ENCODE measurements at regions not wholly inside any gene's neighbourhood (a gene's known extent, or its start where the extent isn't known, plus 50 kb on each side); places are given as distances from the start of the nearest gene placed in this dataset.

DNA sequence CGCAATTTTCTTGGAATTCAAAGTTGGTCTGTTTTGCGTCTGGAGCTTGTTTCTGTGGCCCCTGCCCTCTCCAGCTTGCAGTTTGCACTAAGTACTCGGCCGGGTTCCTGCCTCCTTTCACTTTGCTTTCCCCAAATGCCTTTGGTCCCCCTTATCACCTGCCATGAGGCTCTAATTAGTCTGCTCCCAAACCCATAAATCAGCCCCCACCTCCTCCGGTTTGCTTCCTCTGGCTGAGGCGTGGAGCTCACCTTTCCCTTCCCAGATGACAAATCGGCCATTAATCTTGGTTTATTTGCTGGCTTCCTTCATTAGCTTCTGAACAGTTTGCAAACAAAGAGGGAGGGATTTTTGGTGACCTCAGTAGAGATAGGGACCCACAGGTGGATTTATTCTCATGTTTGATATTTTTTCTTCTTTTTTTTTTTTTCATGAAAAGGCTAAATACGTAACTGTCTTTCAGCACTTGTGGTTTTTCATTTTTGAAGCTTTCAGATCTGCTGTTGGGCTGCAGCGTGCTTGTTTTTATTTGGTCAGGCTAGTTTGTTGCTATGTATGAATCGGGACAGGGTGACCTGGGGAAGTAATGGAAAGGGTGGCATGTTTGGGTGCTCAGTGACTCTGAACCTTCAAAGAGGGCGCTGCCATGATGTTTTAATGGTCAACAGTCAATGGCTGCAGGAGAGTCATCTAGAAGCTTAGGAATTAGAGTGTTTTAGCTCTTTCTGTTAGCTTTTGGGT is 121.7 kb upstream of the JAG1 start (continued):
- TF ChIP-seq, protein P1, sequence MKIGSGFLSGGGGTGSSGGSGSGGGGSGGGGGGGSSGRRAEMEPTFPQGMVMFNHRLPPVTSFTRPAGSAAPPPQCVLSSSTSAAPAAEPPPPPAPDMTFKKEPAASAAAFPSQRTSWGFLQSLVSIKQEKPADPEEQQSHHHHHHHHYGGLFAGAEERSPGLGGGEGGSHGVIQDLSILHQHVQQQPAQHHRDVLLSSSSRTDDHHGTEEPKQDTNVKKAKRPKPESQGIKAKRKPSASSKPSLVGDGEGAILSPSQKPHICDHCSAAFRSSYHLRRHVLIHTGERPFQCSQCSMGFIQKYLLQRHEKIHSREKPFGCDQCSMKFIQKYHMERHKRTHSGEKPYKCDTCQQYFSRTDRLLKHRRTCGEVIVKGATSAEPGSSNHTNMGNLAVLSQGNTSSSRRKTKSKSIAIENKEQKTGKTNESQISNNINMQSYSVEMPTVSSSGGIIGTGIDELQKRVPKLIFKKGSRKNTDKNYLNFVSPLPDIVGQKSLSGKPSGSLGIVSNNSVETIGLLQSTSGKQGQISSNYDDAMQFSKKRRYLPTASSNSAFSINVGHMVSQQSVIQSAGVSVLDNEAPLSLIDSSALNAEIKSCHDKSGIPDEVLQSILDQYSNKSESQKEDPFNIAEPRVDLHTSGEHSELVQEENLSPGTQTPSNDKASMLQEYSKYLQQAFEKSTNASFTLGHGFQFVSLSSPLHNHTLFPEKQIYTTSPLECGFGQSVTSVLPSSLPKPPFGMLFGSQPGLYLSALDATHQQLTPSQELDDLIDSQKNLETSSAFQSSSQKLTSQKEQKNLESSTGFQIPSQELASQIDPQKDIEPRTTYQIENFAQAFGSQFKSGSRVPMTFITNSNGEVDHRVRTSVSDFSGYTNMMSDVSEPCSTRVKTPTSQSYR (CRISPR knock-in tag; IDR thresholded peaks at IDR 0.05), result no peak
- no peak for TF ChIP-seq ZNF121 (CRISPR knock-in tag; IDR thresholded peaks at IDR 0.05)
- no peak for TF ChIP-seq NR1H2 (CRISPR knock-in tag; IDR thresholded peaks at IDR 0.05)
- TF ChIP-seq, protein P2, sequence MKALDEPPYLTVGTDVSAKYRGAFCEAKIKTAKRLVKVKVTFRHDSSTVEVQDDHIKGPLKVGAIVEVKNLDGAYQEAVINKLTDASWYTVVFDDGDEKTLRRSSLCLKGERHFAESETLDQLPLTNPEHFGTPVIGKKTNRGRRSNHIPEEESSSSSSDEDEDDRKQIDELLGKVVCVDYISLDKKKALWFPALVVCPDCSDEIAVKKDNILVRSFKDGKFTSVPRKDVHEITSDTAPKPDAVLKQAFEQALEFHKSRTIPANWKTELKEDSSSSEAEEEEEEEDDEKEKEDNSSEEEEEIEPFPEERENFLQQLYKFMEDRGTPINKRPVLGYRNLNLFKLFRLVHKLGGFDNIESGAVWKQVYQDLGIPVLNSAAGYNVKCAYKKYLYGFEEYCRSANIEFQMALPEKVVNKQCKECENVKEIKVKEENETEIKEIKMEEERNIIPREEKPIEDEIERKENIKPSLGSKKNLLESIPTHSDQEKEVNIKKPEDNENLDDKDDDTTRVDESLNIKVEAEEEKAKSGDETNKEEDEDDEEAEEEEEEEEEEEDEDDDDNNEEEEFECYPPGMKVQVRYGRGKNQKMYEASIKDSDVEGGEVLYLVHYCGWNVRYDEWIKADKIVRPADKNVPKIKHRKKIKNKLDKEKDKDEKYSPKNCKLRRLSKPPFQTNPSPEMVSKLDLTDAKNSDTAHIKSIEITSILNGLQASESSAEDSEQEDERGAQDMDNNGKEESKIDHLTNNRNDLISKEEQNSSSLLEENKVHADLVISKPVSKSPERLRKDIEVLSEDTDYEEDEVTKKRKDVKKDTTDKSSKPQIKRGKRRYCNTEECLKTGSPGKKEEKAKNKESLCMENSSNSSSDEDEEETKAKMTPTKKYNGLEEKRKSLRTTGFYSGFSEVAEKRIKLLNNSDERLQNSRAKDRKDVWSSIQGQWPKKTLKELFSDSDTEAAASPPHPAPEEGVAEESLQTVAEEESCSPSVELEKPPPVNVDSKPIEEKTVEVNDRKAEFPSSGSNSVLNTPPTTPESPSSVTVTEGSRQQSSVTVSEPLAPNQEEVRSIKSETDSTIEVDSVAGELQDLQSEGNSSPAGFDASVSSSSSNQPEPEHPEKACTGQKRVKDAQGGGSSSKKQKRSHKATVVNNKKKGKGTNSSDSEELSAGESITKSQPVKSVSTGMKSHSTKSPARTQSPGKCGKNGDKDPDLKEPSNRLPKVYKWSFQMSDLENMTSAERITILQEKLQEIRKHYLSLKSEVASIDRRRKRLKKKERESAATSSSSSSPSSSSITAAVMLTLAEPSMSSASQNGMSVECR (CRISPR knock-in tag; IDR thresholded peaks at IDR 0.05; ENCODE audit: borderline replicate concordance), result no peak
- TF ChIP-seq GRHL2 (CRISPR knock-in tag; IDR thresholded peaks at IDR 0.05; ENCODE audit: insufficient replicate concordance, severe bottlenecking), result no peak
- TF ChIP-seq ESRRA (CRISPR knock-in tag; IDR thresholded peaks at IDR 0.05; ENCODE audit: borderline replicate concordance), result no peak
- TF ChIP-seq ZNF263 (CRISPR knock-in tag; IDR thresholded peaks at IDR 0.05; ENCODE audit: low read depth), result no peak
- TF ChIP-seq KAT7 (CRISPR knock-in tag; IDR thresholded peaks at IDR 0.05; ENCODE audit: borderline replicate concordance), result no peak
- TF ChIP-seq TP53 (CRISPR knock-in tag; IDR thresholded peaks at IDR 0.05), result no peak
- no peak for TF ChIP-seq ZBTB21 (CRISPR knock-in tag; IDR thresholded peaks at IDR 0.05; ENCODE audit: borderline replicate concordance)

- Mint-ChIP-seq H3K4me3 (no peak overlapping the region), H3K27ac (no peak overlapping the region), H3K36me3 (peaks cover 4% of the 10 kb centered on the region; the same call in 1 of the 2 replicates), H3K4me1 (peaks cover 20% of the 10 kb centered on the region), H3K9me3 (peaks cover 18% of the 10 kb centered on the region), H3K27me3 (ENCODE audit: low read depth) (no peaks in the 10 kb centered on the region)
- DNase-seq (ENCODE audit: low spot score) (no peak), ATAC-seq (no peak)
- ChIA-PET CTCF (no interaction called here), POLR2A (no interaction called here)
- TF ChIP-seq FOXP4 (CRISPR knock-in tag; IDR thresholded peaks at IDR 0.05) (no peak), CBFB (CRISPR knock-in tag; IDR thresholded peaks at IDR 0.05; ENCODE audit: low read depth) (no peak), TP53 (CRISPR knock-in tag; IDR thresholded peaks at IDR 0.05) (no peak), CREB1 (CRISPR knock-in tag; IDR thresholded peaks at IDR 0.05) (no peak), GRHL2 (CRISPR knock-in tag; IDR thresholded peaks at IDR 0.05; ENCODE audit: insufficient replicate concordance, severe bottlenecking) (no peak), ZNF416 (CRISPR knock-in tag; IDR thresholded peaks at IDR 0.05) (no peak), ZNF263 (CRISPR knock-in tag; IDR thresholded peaks at IDR 0.05; ENCODE audit: low read depth) (no peak), AR (CRISPR knock-in tag; IDR thresholded peaks at IDR 0.05) (no peak), ZNF396 (CRISPR knock-in tag; IDR thresholded peaks at IDR 0.05; ENCODE audit: borderline replicate concordance) (no peak), IRF1 (CRISPR knock-in tag; IDR thresholded peaks at IDR 0.05) (no peak), SMAD3 (CRISPR knock-in tag; IDR thresholded peaks at IDR 0.05; ENCODE audit: borderline replicate concordance) (no peak)
- TF ChIP-seq, protein P3, sequence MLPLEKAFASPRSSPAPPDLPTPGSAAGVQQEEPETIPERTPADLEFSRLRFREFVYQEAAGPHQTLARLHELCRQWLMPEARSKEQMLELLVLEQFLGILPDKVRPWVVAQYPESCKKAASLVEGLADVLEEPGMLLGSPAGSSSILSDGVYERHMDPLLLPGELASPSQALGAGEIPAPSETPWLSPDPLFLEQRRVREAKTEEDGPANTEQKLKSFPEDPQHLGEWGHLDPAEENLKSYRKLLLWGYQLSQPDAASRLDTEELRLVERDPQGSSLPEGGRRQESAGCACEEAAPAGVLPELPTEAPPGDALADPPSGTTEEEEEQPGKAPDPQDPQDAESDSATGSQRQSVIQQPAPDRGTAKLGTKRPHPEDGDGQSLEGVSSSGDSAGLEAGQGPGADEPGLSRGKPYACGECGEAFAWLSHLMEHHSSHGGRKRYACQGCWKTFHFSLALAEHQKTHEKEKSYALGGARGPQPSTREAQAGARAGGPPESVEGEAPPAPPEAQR (CRISPR knock-in tag; IDR thresholded peaks at IDR 0.05), result no peak
- TF ChIP-seq, protein P4, sequence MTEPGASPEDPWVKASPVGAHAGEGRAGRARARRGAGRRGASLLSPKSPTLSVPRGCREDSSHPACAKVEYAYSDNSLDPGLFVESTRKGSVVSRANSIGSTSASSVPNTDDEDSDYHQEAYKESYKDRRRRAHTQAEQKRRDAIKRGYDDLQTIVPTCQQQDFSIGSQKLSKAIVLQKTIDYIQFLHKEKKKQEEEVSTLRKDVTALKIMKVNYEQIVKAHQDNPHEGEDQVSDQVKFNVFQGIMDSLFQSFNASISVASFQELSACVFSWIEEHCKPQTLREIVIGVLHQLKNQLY (CRISPR knock-in tag; IDR thresholded peaks at IDR 0.05), result no peak
These were observed 125.0 kb upstream of the JAG1 start for GRCh38 chr20:10798811-10799210.
